ENCODE measurements at regions not wholly inside any gene's neighbourhood (a gene's known extent, or its start where the extent isn't known, plus 50 kb on each side); places are given as distances from the start of the nearest gene placed in this dataset.

GRCh38 chrX:20418379-20419150 lies 151.9 kb upstream of the RPS6KA3 start:
- DNase-seq (ENCODE audit: low read depth), result no peak
- TF ChIP-seq CTCF (IDR thresholded peaks at IDR 0.05; ENCODE audit: control insufficient read depth, insufficient read depth, low read depth, low read length, missing control alignments), result no peak
- H3K4me3 ChIP-seq (ENCODE audit: control insufficient read depth, low read depth, low read length), result no peak overlapping the region

GRCh38 chrX:20414762-20415445 lies 148.2 kb upstream of the RPS6KA3 start:
- TF ChIP-seq CTCF (IDR thresholded peaks at IDR 0.05; ENCODE audit: control insufficient read depth, insufficient read depth, low read depth, low read length, missing control alignments), result no peak
- no peak for DNase-seq (ENCODE audit: low read depth)
- H3K4me3 ChIP-seq (ENCODE audit: control insufficient read depth, low read depth, low read length), result no peak overlapping the region

- no peak overlapping the region for H3K4me3 ChIP-seq (ENCODE audit: control insufficient read depth, low read depth, low read length)
- no peak for TF ChIP-seq CTCF (IDR thresholded peaks at IDR 0.05; ENCODE audit: control insufficient read depth, insufficient read depth, low read depth, low read length, missing control alignments)
- DNase-seq (ENCODE audit: low read depth), result no peak
These were observed 147.4 kb upstream of the RPS6KA3 start for GRCh38 chrX:20414066-20414465.

GRCh38 chrX:20412871-20413486 lies 146.3 kb upstream of the RPS6KA3 start:
- TF ChIP-seq CTCF (IDR thresholded peaks at IDR 0.05; ENCODE audit: control insufficient read depth, insufficient read depth, low read depth, low read length, missing control alignments), result no peak
- DNase-seq (ENCODE audit: low read depth), result no peak
- H3K4me3 ChIP-seq (ENCODE audit: control insufficient read depth, low read depth, low read length), result no peak overlapping the region

GRCh38 chrX:20410540-20410939 lies 143.8 kb upstream of the RPS6KA3 start:
- TF ChIP-seq CTCF (IDR thresholded peaks at IDR 0.05; ENCODE audit: control insufficient read depth, insufficient read depth, low read depth, low read length, missing control alignments), result no peak
- H3K4me3 ChIP-seq (ENCODE audit: control insufficient read depth, low read depth, low read length), result no peak overlapping the region
- DNase-seq (ENCODE audit: low read depth), result no peak

GRCh38 chrX:20409991-20410390 lies 143.3 kb upstream of the RPS6KA3 start:
- H3K4me3 ChIP-seq (ENCODE audit: control insufficient read depth, low read depth, low read length), result no peak overlapping the region
- TF ChIP-seq CTCF (IDR thresholded peaks at IDR 0.05; ENCODE audit: control insufficient read depth, insufficient read depth, low read depth, low read length, missing control alignments), result no peak
- DNase-seq (ENCODE audit: low read depth), result no peak
